CD8-positive, alpha-beta memory T cell (primary cell): ENCODE measurements at regions not wholly inside any gene's neighbourhood (a gene's known extent, or its start where the extent isn't known, plus 50 kb on each side); places are given as distances from the start of the nearest gene placed in this dataset.

Source experiments
- CTCF ChIA-PET: fragments of 350-600 bp; sonication (Branson Sonifier 250); formaldehyde crosslinking; loops from one replicate; lab custom pipeline; 2021; ENCODE audit warnings: antibody characterized with exemption; lab: Charles Lee
- POLR2A ChIA-PET: fragments of 350-600 bp; sonication (Branson Sonifier 250); formaldehyde crosslinking; loops from one replicate; lab custom pipeline; 2021; ENCODE audit warnings: antibody characterized with exemption; lab: Charles Lee
- DNase-seq, 5 donors: peaks; one replicate each; pipeline versions ENCODE4 v3.0.0 to v3.0.0-alpha.2; 2020 to 2022; ENCODE audit warnings: mixed read lengths in 1 of 5
- H3K27ac ChIP-seq: one replicate; pipeline ENCODE4 v1.7.0; 2013; ENCODE audit warnings: low read depth, mild to moderate bottlenecking, low read length, moderate library complexity
- H3K27me3 ChIP-seq: 2 replicates; pipeline ENCODE4 v1.7.0; 2013; ENCODE audit warnings: low read length, mild to moderate bottlenecking; ENCODE audit not compliant: insufficient read depth, poor library complexity, severe bottlenecking
- H3K36me3 ChIP-seq: 2 replicates; pipeline ENCODE4 v1.7.0; 2013; ENCODE audit warnings: mild to moderate bottlenecking, low read length, moderate library complexity; ENCODE audit not compliant: insufficient read depth
- H3K4me1 ChIP-seq: 2 replicates; pipeline ENCODE4 v1.7.0; 2013; ENCODE audit warnings: mild to moderate bottlenecking, low read length, moderate library complexity; ENCODE audit not compliant: insufficient read depth
- H3K4me3 ChIP-seq: 2 replicates; pipeline ENCODE4 v1.7.0; 2013; ENCODE audit warnings: mild to moderate bottlenecking, low read length
- H3K9me3 ChIP-seq: 2 replicates; pipeline ENCODE4 v1.7.0; 2013; ENCODE audit warnings: mild to moderate bottlenecking, low read length
- H3K27ac Mint-ChIP-seq, 8 donors: one replicate each; pipeline ENCODE4 v1.8.0; 2020 to 2021; ENCODE audit warnings: mixed read lengths in 8 of 8, mild to moderate bottlenecking in 6 of 8, inconsistent platforms in 3 of 8, moderate library complexity in 3 of 8
- H3K27me3 Mint-ChIP-seq, 2 donors: one replicate each; pipeline ENCODE4 v1.8.0; 2020 to 2021; ENCODE audit warnings: mixed read lengths in 2 of 2, mild to moderate bottlenecking in 1 of 2, moderate library complexity in 1 of 2
- H3K36me3 Mint-ChIP-seq, 3 donors: one replicate each; pipeline ENCODE4 v1.8.0; 2020 to 2021; ENCODE audit warnings: mixed read lengths in 3 of 3, inconsistent platforms in 1 of 3, mild to moderate bottlenecking in 1 of 3
- H3K4me1 Mint-ChIP-seq, 3 donors: one replicate each; pipeline ENCODE4 v1.8.0; 2020 to 2021; ENCODE audit warnings: mixed read lengths in 3 of 3, inconsistent platforms in 1 of 3, mild to moderate bottlenecking in 1 of 3
- H3K4me3 Mint-ChIP-seq, 7 donors: one replicate each; pipeline ENCODE4 v1.8.0; 2020 to 2021; ENCODE audit warnings: mixed read lengths in 7 of 7, mild to moderate bottlenecking in 6 of 7, moderate library complexity in 4 of 7, inconsistent platforms in 2 of 7
- H3K9me3 Mint-ChIP-seq, 5 donors: one replicate each; pipeline ENCODE4 v1.8.0; 2020 to 2022; ENCODE audit warnings: mixed read lengths in 5 of 5, mild to moderate bottlenecking in 3 of 5, moderate library complexity in 2 of 5, inconsistent platforms in 1 of 5

- CTCF ChIA-PET = no interaction called here
- H3K36me3 Mint-ChIP-seq = no peaks in the 10 kb centered on the region
- no peaks in the 10 kb centered on the region for H3K4me1 Mint-ChIP-seq
- DNase-seq = no peak
- H3K27ac Mint-ChIP-seq = no peak overlapping the region
- POLR2A ChIA-PET = no interaction called here
- H3K9me3 Mint-ChIP-seq = peaks cover 0 to 3% (median 2%) of the 10 kb centered on the region in 5 donors
- Histone ChIP-seq H3K27ac (no peak overlapping the region), H3K4me1 (no peaks in the 10 kb centered on the region), H3K27me3 (peaks cover 6% of the 10 kb centered on the region), H3K4me3 (no peak overlapping the region), H3K36me3 (no peaks in the 10 kb centered on the region), H3K9me3 (no peaks in the 10 kb centered on the region)
- peaks cover 13 to 31% of the 10 kb centered on the region in 2 donors for H3K27me3 Mint-ChIP-seq
- H3K4me3 Mint-ChIP-seq = no peak overlapping the region
These were observed 416.4 kb upstream of the MKI67 start for GRCh38 chr10:128542659-128543058.

- no peaks in the 10 kb centered on the region for H3K9me3 ChIP-seq
These were observed 416.9 kb upstream of the MKI67 start for GRCh38 chr10:128543151-128543550.

DNA sequence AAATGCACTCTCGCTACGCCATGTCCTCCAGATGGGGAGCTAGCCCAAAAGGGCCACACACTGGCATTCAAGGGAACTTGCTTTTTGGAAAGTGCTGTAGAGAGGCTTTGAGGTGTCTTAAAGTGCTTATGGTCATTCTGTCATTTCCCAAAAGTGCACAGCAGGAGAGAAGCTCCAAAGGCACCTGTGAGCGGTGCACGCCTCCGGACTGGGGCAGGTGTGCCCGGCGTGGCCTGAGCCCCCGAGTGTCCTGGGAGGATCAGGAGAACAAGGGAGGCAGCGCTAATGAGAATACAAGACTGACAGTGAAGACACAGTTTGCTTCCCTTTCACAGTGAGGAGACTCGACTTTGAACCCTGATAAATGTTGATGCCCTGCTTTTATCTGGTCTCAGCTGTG lies 419.0 kb upstream of the MKI67 start:
- no peaks in the 10 kb centered on the region for H3K27me3 ChIP-seq
- Mint-ChIP-seq H3K4me1 (no peaks in the 10 kb centered on the region), H3K27me3 (peaks cover 7 to 15% of the 10 kb centered on the region in 2 donors), H3K36me3 (no peaks in the 10 kb centered on the region), H3K9me3 (peaks cover 0 to 6% (median 2%) of the 10 kb centered on the region in 5 donors), H3K4me3 (no peak overlapping the region), H3K27ac (peak overlapping the region in 1 of 8 donors; percentile 22)
- POLR2A ChIA-PET = no interaction called here
- no peaks in the 10 kb centered on the region for H3K4me1 ChIP-seq
- no peaks in the 10 kb centered on the region for H3K36me3 ChIP-seq
- CTCF ChIA-PET = no interaction called here
- no peak for DNase-seq
- H3K9me3 ChIP-seq = no peaks in the 10 kb centered on the region
- no peak overlapping the region for H3K27ac ChIP-seq
- H3K4me3 ChIP-seq = no peak overlapping the region

More at GRCh38 chr10:128543151-128543550, 416.9 kb upstream of the MKI67 start:
- ChIA-PET CTCF (no interaction called here), POLR2A (no interaction called here)
- H3K27ac ChIP-seq = no peak overlapping the region
- no peaks in the 10 kb centered on the region for H3K4me1 ChIP-seq
- no peak for DNase-seq
- peaks cover 13 to 31% of the 10 kb centered on the region in 2 donors for H3K27me3 Mint-ChIP-seq
- no peaks in the 10 kb centered on the region for H3K4me1 Mint-ChIP-seq
- no peak overlapping the region for H3K27ac Mint-ChIP-seq
- no peak overlapping the region for H3K4me3 ChIP-seq
- no peaks in the 10 kb centered on the region for H3K36me3 ChIP-seq
- no peaks in the 10 kb centered on the region for H3K36me3 Mint-ChIP-seq
- H3K4me3 Mint-ChIP-seq = no peak overlapping the region
- peaks cover 6% of the 10 kb centered on the region for H3K27me3 ChIP-seq
- H3K9me3 Mint-ChIP-seq = peaks cover 0 to 6% (median 2%) of the 10 kb centered on the region in 5 donors

GRCh38 chr10:128546651-128547165 lies 420.5 kb upstream of the MKI67 start:
- no peak for DNase-seq
- Mint-ChIP-seq H3K9me3 (peaks cover 0 to 6% (median 2%) of the 10 kb centered on the region in 5 donors), H3K27me3 (peaks cover 3 to 4% of the 10 kb centered on the region in 2 donors), H3K27ac (no peak overlapping the region), H3K36me3 (no peaks in the 10 kb centered on the region), H3K4me1 (no peaks in the 10 kb centered on the region), H3K4me3 (no peak overlapping the region)
- H3K4me3 ChIP-seq = no peak overlapping the region
- no peaks in the 10 kb centered on the region for H3K4me1 ChIP-seq
- no peaks in the 10 kb centered on the region for H3K27me3 ChIP-seq
- no peak overlapping the region for H3K27ac ChIP-seq
- no peaks in the 10 kb centered on the region for H3K9me3 ChIP-seq
- POLR2A ChIA-PET = no interaction called here
- H3K36me3 ChIP-seq = no peaks in the 10 kb centered on the region
- CTCF ChIA-PET = no interaction called here

- no peak overlapping the region for H3K27ac Mint-ChIP-seq
- Histone ChIP-seq H3K9me3 (no peaks in the 10 kb centered on the region), H3K36me3 (no peaks in the 10 kb centered on the region), H3K27ac (no peak overlapping the region), H3K27me3 (no peaks in the 10 kb centered on the region), H3K4me3 (no peak overlapping the region), H3K4me1 (no peaks in the 10 kb centered on the region)
- ChIA-PET POLR2A (no interaction called here), CTCF (no interaction called here)
- no peaks in the 10 kb centered on the region for H3K4me1 Mint-ChIP-seq
- no peak for DNase-seq
- H3K4me3 Mint-ChIP-seq = no peak overlapping the region
- peaks cover 0 to 3% of the 10 kb centered on the region in 2 donors for H3K27me3 Mint-ChIP-seq
- H3K36me3 Mint-ChIP-seq = no peaks in the 10 kb centered on the region
- H3K9me3 Mint-ChIP-seq = peaks cover 0 to 6% (median 2%) of the 10 kb centered on the region in 5 donors
These were observed 422.9 kb upstream of the MKI67 start for GRCh38 chr10:128549101-128549608.

- Mint-ChIP-seq H3K4me3 (no peak overlapping the region), H3K27me3 (peaks cover 0 to 3% of the 10 kb centered on the region in 2 donors), H3K27ac (no peak overlapping the region), H3K4me1 (no peaks in the 10 kb centered on the region), H3K9me3 (peaks cover 0 to 6% (median 2%) of the 10 kb centered on the region in 5 donors), H3K36me3 (no peaks in the 10 kb centered on the region)
- POLR2A ChIA-PET = no interaction called here
- no peak overlapping the region for H3K4me3 ChIP-seq
- H3K4me1 ChIP-seq = no peaks in the 10 kb centered on the region
- H3K27ac ChIP-seq = no peak overlapping the region
- no peaks in the 10 kb centered on the region for H3K36me3 ChIP-seq
- no peaks in the 10 kb centered on the region for H3K9me3 ChIP-seq
- CTCF ChIA-PET = no interaction called here
- H3K27me3 ChIP-seq = no peaks in the 10 kb centered on the region
- DNase-seq = no peak
These were observed 423.8 kb upstream of the MKI67 start for GRCh38 chr10:128550045-128550444.

DNA sequence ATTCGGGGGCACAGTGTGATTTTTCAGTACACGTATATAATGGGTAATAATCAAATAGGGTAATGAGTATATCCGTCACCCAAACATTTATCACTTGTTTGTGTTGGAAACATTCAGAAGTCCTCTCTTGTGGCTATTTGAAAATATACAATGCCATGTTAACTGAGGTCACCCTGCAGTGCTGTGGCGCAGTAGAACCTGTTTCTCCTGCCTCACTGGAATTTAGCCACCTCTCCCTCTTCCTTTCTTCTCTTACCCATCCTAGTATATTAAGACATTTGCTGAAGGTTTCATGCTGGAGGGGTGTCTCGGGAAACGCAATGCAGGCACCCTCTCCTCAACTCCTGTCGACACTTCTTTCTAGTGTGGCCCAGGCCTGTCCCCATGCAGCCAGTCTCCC lies 425.3 kb upstream of the MKI67 start:
- ChIA-PET POLR2A (no interaction called here), CTCF (no interaction called here)
- no peak for DNase-seq
- Mint-ChIP-seq H3K27ac (no peak overlapping the region), H3K27me3 (peaks cover 0 to 3% of the 10 kb centered on the region in 2 donors), H3K36me3 (no peaks in the 10 kb centered on the region), H3K4me3 (no peak overlapping the region), H3K9me3 (peaks cover 0 to 6% (median 2%) of the 10 kb centered on the region in 5 donors), H3K4me1 (no peaks in the 10 kb centered on the region)
- no peaks in the 10 kb centered on the region for H3K27me3 ChIP-seq
- no peak overlapping the region for H3K27ac ChIP-seq
- H3K9me3 ChIP-seq = no peaks in the 10 kb centered on the region
- no peaks in the 10 kb centered on the region for H3K4me1 ChIP-seq
- no peak overlapping the region for H3K4me3 ChIP-seq
- no peaks in the 10 kb centered on the region for H3K36me3 ChIP-seq

DNA sequence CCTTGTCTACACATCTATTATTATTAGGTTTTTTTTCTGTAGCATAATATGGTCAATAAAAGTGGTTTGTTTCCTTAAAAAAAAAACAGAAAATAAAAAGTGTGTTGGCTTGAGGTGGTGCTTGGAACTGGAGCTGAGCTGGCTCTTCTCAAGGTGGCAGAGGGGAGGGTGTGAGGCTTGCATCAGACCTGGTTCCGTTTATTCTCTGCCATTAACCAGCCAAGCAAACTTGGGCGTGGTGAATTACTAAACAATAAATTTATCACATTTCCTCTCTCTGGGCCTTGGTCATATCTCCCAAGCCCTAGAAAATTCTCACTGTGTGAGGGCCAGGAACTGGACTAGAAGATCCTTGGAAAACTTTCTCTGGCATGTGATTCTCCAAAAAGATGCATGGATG lies 427.5 kb upstream of the MKI67 start:
- Mint-ChIP-seq H3K36me3 (no peaks in the 10 kb centered on the region), H3K9me3 (peaks cover 0 to 6% (median 2%) of the 10 kb centered on the region in 5 donors), H3K27ac (no peak overlapping the region), H3K4me1 (no peaks in the 10 kb centered on the region), H3K27me3 (peaks cover 0 to 3% of the 10 kb centered on the region in 2 donors), H3K4me3 (no peak overlapping the region)
- ChIA-PET POLR2A (no interaction called here), CTCF (no interaction called here)
- Histone ChIP-seq H3K27me3 (no peaks in the 10 kb centered on the region), H3K4me1 (no peaks in the 10 kb centered on the region), H3K36me3 (no peaks in the 10 kb centered on the region), H3K27ac (no peak overlapping the region), H3K9me3 (no peaks in the 10 kb centered on the region), H3K4me3 (no peak overlapping the region)
- no peak for DNase-seq
